Coronary artery (tissue), 2 donors: ENCODE measurements at regions not wholly inside any gene's neighbourhood (a gene's known extent, or its start where the extent isn't known, plus 50 kb on each side); places are given as distances from the start of the nearest gene placed in this dataset.

ENCODE experiments used
- DNase-seq: peaks from one replicate; pipeline ENCODE4 v3.0.0-alpha.2; 2017; ENCODE audit warnings: low spot score
- H3K27ac ChIP-seq, 2 donors: fragments of 200-600 bp; sonication (generic); one replicate each; pipeline ENCODE4 v1.5.1; 2016 to 2019
- H3K4me3 ChIP-seq: fragments of 200-600 bp; sonication (generic); 2 replicates; pipeline ENCODE4 v1.5.1; 2016; ENCODE audit warnings: mild to moderate bottlenecking, moderate library complexity
- CTCF ChIP-seq: fragments of 200-600 bp; sonication (generic); IDR thresholded peaks from one replicate; pipeline ENCODE4 v1.5.1; 2019; ENCODE audit warnings: antibody characterized with exemption

- TF ChIP-seq CTCF = no peak
- Histone ChIP-seq H3K27ac (no peak overlapping the region), H3K4me3 (no peak overlapping the region)
- no peak for DNase-seq
These were observed 75.8 kb upstream of the ATP6AP2 start for GRCh38 chrX:40504801-40505605.

GRCh38 chrX:40503094-40503493 lies 77.7 kb upstream of the ATP6AP2 start:
- Histone ChIP-seq H3K27ac (no peak overlapping the region), H3K4me3 (no peak overlapping the region)
- TF ChIP-seq CTCF = no peak
- no peak for DNase-seq

GRCh38 chrX:40502688-40503087 lies 78.1 kb upstream of the ATP6AP2 start:
- DNase-seq = no peak
- H3K27ac ChIP-seq = no peak overlapping the region
- H3K4me3 ChIP-seq = no peak overlapping the region
- TF ChIP-seq CTCF = no peak

- no peak for DNase-seq
- Histone ChIP-seq H3K27ac (no peak overlapping the region), H3K4me3 (no peak overlapping the region)
- no peak for TF ChIP-seq CTCF
These were observed 79.5 kb upstream of the ATP6AP2 start for GRCh38 chrX:40501164-40501855.

- no peak overlapping the region for H3K27ac ChIP-seq
- no peak overlapping the region for H3K4me3 ChIP-seq
- DNase-seq = no peak
- TF ChIP-seq CTCF = no peak
These were observed 84.0 kb upstream of the ATP6AP2 start for GRCh38 chrX:40496728-40497127.

GRCh38 chrX:40495659-40496058 lies 85.1 kb upstream of the ATP6AP2 start:
- no peak for TF ChIP-seq CTCF
- Histone ChIP-seq H3K27ac (no peak overlapping the region), H3K4me3 (no peak overlapping the region)
- DNase-seq = no peak

- DNase-seq = no peak
- TF ChIP-seq CTCF = no peak
- Histone ChIP-seq H3K27ac (no peak overlapping the region), H3K4me3 (no peak overlapping the region)
These were observed 86.8 kb upstream of the ATP6AP2 start for GRCh38 chrX:40494005-40494404.
